ENCODE measurements at regions not wholly inside any gene's neighbourhood (a gene's known extent, or its start where the extent isn't known, plus 50 kb on each side); places are given as distances from the start of the nearest gene placed in this dataset.

- Mint-ChIP-seq H3K27ac (no peak overlapping the region), H3K4me1 (peaks cover 22 to 28% of the 10 kb centered on the region in 2 experiments)
- WGBS (ENCODE audit: extremely low coverage, insufficient read length, low lambda C conversion rate), result no CpG with 5 or more reads among the region's 4 CpGs
These were observed 550.5 kb downstream of the MIAT start for GRCh38 chr22:27207907-27208306.

More at GRCh38 chr22:27207907-27208306, 550.5 kb downstream of the MIAT start:
- Histone ChIP-seq H2BK12ac (ENCODE audit: insufficient read length, low read depth, low read length) (no peak overlapping the region), H4K8ac (replicated peaks; ENCODE audit: insufficient read length, low read depth, low read length) (no peak overlapping the region), H3K14ac (ENCODE audit: insufficient read depth, low read length) (no peak overlapping the region), H2BK15ac (ENCODE audit: low read depth, low read length) (no peak overlapping the region), H2BK5ac (ENCODE audit: insufficient read length, low read length) (no peak overlapping the region), H2AFZ (ENCODE audit: low read length) (no peak overlapping the region), H3K4ac (ENCODE audit: low read depth, low read length) (no peak overlapping the region), H2BK20ac (ENCODE audit: low read depth, low read length, poor library complexity, severe bottlenecking) (no peak overlapping the region), H3K23me2 (ENCODE audit: insufficient read length, low read depth, low read length, poor library complexity, severe bottlenecking) (no peaks in the 10 kb centered on the region), H3K23ac (ENCODE audit: insufficient read length, low read depth, low read length) (no peak overlapping the region), H4K91ac (ENCODE audit: insufficient read length, low read depth, low read length) (no peak overlapping the region), H3K27me3 (ENCODE audit: insufficient read depth, low read length) (no peaks in the 10 kb centered on the region), H3K4me2 (ENCODE audit: insufficient read depth, insufficient read length, low read length) (no peak overlapping the region), H3T11ph (ENCODE audit: low read length) (no peak overlapping the region), H3K56ac (ENCODE audit: insufficient read length, low read depth, low read length) (no peak overlapping the region), H4K5ac (ENCODE audit: insufficient read length, low read depth, low read length) (no peak overlapping the region), H2BK120ac (ENCODE audit: low read depth, low read length, poor library complexity, severe bottlenecking) (no peak overlapping the region), H3K9ac (ENCODE audit: extremely low read depth, insufficient read length, low read length) (no peak overlapping the region), H3K18ac (ENCODE audit: insufficient read length, low read depth, low read length) (no peak overlapping the region), H3K27ac (ENCODE audit: insufficient read length, low read depth, low read length) (no peak overlapping the region), H4K20me1 (ENCODE audit: control insufficient read depth, insufficient read depth, insufficient read length) (no peaks in the 10 kb centered on the region), H3K79me2 (ENCODE audit: insufficient read depth, low read length) (no peaks in the 10 kb centered on the region), H3K4me1 (ENCODE audit: insufficient read depth, low read length) (peaks cover 2% of the 10 kb centered on the region; the same call in 1 of the 2 replicates), H2AK5ac (ENCODE audit: insufficient read length, low read length) (no peak overlapping the region), H3K79me1 (ENCODE audit: insufficient read depth, low read depth, low read length, poor library complexity, severe bottlenecking) (no peaks in the 10 kb centered on the region), H3K9me3 (ENCODE audit: control insufficient read depth, low read depth, low read length) (no peaks in the 10 kb centered on the region)
- DNase-seq, result no peak
- H3K36me3 Mint-ChIP-seq (ENCODE audit: insufficient read depth in 1 of 3, low read depth in 3 of 3), result no peaks in the 10 kb centered on the region
- no peak overlapping the region for H3K4me3 Mint-ChIP-seq
- peaks cover 9% of the 10 kb centered on the region for H3K27me3 Mint-ChIP-seq (ENCODE audit: low read depth)
- TF ChIP-seq CTCF (conservative IDR thresholded peaks at IDR 0.05), result no peak
- no peaks in the 10 kb centered on the region; a peak in 1 of 5 replicates for H3K9me3 Mint-ChIP-seq
